GM12873 (cell line): ENCODE measurements at regions not wholly inside any gene's neighbourhood (a gene's known extent, or its start where the extent isn't known, plus 50 kb on each side); places are given as distances from the start of the nearest gene placed in this dataset.

Experiments used
- CTCF ChIP-seq: IDR thresholded peaks from 2 replicates; pipeline ENCODE4 v1.5.1; 2012; ENCODE audit warnings: low read depth, mild to moderate bottlenecking, moderate library complexity, low read length, control low read depth; ENCODE audit not compliant: insufficient read depth; ENCODE audit errors: missing control alignments

GRCh38 chr1:245059806-245060424 is 94.9 kb upstream of the KIF26B start:
- TF ChIP-seq CTCF, result no peak

GRCh38 chr1:245058882-245059281 is 95.9 kb upstream of the KIF26B start:
- no peak for TF ChIP-seq CTCF

- TF ChIP-seq CTCF, result no peak
Observed at GRCh38 chr1:245058436-245058835, 96.3 kb upstream of the KIF26B start.

GRCh38 chr1:245056913-245057312 is 97.9 kb upstream of the KIF26B start:
- no peak for TF ChIP-seq CTCF

- TF ChIP-seq CTCF, result no peak
Observed at GRCh38 chr1:245055752-245056151, 99.0 kb upstream of the KIF26B start.

GRCh38 chr1:245054507-245055270 is 100.1 kb upstream of the KIF26B start:
- TF ChIP-seq CTCF, result no peak

- TF ChIP-seq CTCF, result no peak
Observed at GRCh38 chr1:245054105-245054504, 100.7 kb upstream of the KIF26B start.
